Kidney capillary endothelial cell (primary cell): ENCODE measurements at regions not wholly inside any gene's neighbourhood (a gene's known extent, or its start where the extent isn't known, plus 50 kb on each side); places are given as distances from the start of the nearest gene placed in this dataset.
"Not testable (repeated sequence)": the region's sequence is repeated elsewhere in the genome, so short reads cannot be mapped to it uniquely, and the experiment has no call there.

Source experiments
- DNase-seq: peaks from one replicate; pipeline ENCODE4 v3.0.0-alpha.2; 2018; ENCODE audit warnings: low spot score

- DNase-seq: no peak
These were observed 91.6 kb upstream of the BCAR3 start for GRCh38 chr1:93773049-93773838.

- DNase-seq: no peak
These were observed 90.2 kb upstream of the BCAR3 start for GRCh38 chr1:93771843-93772242.

DNA sequence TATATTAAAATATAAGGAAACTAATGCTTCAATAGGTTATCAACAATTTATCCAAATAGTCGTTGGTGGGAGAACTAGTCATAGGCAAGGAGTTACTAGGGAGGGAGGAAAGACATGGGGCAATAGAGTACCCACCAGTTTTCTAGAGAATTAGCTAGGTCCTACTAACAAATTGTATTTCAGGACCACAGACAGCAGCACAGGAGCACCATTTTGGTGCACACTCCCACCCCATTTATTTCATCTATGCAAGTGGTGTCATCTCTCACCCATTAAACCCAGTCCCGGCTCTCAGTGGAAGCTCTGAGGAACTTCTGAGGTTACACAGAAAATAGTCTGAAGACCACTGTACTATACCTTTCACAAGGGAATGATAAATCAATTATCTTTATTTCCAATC is 89.0 kb upstream of the BCAR3 start:
- no peak for DNase-seq

DNA sequence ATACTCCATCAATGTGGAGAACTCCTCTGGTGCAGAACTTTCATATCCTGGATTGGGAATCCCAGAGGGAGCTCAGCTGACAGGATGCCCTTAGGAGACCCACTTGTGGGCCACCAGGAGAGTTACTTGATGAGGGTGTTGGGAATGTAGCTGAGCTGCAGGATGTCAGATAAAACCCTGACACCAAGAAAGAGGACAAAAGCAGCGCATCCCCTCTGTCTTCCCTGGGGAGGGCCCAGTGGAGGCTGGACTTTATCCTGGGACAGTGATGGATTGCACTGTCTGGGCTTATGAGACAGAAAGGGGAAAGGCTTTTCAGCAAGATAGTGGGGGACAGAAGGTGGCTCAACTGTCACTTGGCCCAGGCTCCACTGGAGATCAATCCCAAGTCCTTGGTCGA is 88.1 kb upstream of the BCAR3 start:
- no peak for DNase-seq

GRCh38 chr1:93768380-93768863 is 86.8 kb upstream of the BCAR3 start:
- DNase-seq: no peak

- DNase-seq: no peak
These were observed 84.8 kb upstream of the BCAR3 start for GRCh38 chr1:93766451-93766850.

DNA sequence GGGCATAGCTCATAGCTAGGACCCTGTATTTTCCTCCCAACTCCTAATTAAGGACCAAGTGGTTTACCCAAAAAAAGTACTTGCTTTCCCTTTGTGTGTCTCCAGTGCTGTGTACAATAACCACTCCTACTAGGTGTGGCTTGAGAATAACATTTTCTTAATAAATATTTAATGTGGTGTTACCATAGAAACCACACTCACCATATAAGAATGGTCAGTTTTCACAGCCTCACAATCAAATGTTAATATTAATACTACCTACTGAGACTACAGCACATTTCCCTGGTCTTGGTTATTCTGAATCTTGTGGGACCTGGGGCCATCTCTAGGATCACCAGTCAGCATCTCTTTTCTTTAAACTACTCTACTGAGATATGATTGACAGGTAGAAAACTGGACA is 83.5 kb upstream of the BCAR3 start:
- DNase-seq: no peak

DNA sequence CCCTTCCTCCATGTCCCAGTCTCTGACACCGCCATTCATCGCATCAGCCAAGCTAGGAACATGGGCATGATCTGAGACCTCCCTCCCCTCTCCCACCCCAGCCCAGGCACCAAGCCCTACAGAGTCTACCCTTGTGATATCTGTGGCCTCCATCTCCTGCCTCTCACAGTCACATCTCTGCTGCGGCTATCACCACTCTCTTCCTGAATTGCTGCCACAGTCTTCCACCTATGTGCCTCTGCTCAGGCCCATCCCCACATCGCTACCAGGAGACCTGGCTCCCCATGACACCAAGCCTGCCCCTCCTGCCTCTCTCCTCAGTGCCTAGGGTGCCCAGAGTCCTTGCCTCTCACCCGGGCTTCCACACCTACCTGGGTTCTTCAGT is 82.7 kb upstream of the BCAR3 start:
- DNase-seq: no peak

- DNase-seq: no peak
These were observed 82.2 kb upstream of the BCAR3 start for GRCh38 chr1:93763704-93764365.

DNA sequence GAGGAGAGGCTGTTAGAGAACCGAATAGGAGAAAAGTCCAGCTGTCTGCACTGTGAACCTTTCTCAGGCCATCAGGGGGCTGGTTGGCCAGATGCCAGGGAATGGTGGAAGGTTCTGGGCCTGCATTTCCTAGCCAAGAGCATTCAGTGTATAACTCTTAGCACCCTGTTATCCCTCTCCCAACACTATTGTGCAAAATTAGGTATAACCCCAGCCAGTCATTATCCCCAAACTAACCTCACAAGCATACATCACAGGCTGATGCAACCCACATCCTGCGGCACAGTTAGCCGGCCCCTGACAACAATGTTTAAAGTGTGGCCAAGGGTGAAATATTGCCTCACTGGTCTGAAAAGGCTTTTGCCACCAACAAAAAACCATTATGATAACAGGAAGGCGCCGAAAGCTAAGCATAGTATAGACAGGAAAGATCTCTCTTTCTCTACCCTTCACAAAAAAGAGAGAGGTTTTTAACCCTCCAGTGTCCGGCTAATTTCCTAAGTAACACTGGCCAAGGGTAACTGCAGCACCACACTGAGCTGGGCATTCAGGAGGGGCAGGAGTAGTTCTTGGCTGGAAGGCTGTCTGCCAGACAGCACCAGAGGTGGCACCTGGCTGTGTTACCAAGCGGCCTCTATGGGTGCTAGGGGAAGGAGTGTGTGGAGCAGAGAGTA is 77.3 kb upstream of the BCAR3 start:
- peak; percentile 48 for DNase-seq

GRCh38 chr1:93757256-93758036 is 75.8 kb upstream of the BCAR3 start:
- DNase-seq: no peak

DNA sequence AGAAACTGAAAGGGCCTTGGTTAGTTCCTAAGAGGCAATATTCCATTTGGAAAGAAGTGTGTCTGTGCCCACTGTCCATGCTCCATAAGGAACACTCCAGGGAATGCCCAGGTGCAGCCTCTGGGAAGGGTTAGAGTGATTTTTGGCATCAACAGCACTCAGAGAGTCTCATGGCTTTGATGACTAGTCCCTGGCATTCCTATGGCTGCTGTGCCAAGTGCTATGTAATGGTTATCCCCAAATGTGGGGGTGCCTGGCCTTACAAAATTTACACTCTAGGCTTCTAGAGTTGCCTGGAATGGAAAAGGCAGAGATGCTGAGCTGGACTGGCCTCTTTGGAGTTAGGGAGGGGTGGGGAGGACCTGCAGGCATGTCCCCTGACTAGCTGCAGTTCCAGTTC is 75.0 kb upstream of the BCAR3 start:
- no peak for DNase-seq

GRCh38 chr1:93755251-93755715 is 73.6 kb upstream of the BCAR3 start:
- not testable (repeated sequence) for DNase-seq

GRCh38 chr1:93753791-93754763 is 72.4 kb upstream of the BCAR3 start:
- peak; percentile 76 for DNase-seq

DNA sequence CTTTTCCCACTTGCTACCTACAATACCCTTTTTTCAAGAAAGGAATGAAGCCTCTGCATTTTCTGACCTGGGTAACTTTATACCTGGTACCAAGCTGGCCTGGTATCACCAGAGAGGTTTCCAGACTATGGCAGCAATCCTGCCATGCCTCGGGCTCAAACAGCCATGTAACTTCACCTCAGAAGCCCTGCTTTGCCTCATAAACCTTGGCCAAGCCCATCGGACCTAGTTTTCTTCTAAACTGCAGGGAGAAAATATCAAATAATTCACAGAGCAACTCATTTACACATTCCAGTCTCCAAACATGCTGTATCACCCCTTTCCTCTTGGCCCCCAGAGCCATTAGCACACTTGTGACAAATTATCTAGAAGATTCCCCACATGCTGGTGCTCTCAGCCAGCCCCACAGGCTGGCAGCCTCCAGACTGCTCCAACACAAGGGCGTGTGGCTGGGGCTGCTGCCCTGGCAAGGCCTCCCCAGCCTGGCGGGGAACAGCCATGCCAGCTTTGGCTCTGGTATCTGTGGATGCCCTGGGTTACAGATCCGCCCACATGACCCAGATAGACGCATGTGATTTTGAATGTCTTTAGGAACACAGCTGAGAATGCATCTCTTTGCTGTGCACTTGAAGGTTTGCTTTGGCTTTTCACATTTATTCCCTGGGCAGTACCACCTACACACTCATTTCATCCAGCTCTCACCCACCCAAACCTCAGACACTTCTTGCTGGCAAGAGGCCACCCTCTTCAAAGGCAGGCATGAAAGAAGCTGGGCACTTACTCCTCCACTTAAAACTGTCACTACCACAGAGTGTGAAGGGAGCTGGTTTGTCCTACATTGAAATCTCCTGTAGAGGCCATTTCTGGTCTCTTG is 70.0 kb upstream of the BCAR3 start:
- no peak for DNase-seq

DNA sequence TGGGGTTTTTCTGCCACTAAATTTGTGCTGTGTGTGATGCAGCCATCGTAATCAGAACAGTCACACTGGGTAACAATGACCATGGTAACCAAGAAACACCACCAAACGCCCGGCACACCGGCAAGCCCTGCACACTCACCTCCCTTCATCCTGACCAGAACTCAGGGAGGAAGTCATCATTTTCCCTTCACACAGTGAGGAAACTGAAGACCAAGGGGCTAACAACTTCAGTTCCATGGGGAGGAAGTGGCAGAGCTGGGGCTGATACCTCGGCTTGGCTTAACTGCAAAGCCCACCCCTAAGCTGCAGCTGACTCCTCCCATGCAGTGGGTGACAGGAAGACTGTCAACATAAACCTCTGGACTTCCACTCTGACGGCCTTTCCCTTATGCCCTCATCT is 69.3 kb upstream of the BCAR3 start:
- DNase-seq: peak; percentile 62

DNA sequence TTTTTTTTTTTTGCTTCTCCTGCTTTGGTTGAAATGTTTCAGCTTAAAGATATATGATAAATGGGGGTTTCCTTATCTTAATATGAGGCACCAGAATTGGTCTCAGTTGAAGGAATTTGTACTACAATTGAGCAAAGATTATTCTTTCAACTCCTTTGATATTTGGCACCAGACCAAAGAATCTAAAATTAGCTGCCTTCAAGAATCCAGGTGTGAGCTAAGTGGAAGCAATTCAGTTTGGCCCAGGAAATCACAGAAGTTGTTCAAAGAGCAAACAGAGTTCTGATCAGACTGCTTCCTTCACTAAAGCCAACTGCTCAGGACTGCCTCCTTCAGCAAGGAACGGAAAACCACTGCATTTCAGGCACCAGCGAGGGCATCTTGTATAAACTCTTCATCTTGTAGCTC is 68.3 kb upstream of the BCAR3 start:
- no peak for DNase-seq

DNA sequence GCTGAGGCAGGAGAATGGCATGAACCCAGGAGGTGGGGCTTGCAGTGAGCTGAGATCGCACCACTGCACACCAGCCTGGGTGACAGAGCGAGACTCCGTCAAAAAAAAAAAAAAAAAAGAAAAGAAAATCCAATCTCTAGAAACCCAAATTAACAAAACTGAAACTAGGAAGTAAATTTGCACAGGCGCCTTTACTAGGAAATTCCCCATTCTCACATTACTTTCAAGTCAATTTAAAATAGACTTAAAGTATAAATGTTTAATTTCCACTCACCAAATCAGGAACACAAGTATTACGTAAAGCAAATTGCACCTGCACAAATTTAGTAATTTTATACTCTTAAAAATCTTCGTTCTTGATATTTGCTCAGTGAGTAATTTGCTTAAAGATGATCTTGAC is 67.8 kb upstream of the BCAR3 start:
- no peak for DNase-seq

DNA sequence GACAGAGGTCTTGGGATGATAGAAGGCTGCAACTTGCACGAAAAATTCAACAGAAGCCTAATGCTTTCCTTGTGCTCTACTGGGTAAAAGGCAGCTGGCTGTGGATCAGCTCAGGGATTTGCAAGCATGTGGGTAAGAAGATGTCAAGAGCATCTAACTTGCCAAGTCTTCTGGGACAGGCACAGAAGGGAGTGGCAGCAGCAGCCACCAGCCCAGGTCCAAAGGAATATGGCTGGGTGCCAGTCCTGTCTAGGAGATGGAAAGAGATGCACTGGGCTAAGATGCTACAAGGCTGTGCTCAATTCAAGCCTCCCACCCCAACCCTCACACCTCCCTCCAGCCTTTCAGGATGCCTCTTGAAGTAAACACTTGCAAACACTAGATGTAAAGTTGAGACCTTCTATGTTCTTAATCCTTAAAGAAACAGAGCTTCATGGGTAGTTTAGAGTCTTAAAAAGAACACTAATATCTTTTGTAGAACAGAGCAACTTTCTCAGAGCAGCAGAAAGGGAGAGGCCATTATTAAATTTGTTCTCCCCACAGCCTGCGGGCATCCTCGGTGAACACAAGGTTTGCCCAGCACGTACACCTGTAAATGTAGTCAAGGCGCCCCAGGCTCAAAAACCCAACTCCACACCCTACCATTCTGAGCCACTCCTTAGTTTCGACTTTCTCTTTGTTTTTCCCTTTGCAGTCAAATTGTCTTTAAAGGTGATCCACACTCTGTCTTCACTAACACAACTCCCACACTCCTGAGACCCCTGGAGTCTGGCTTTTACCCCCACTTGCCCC is 64.6 kb upstream of the BCAR3 start:
- DNase-seq: no peak
